Coronary artery (tissue), 2 donors: ENCODE measurements at regions not wholly inside any gene's neighbourhood (a gene's known extent, or its start where the extent isn't known, plus 50 kb on each side); places are given as distances from the start of the nearest gene placed in this dataset.

Experiments
- DNase-seq: peaks from one replicate; pipeline ENCODE4 v3.0.0-alpha.2; 2017; ENCODE audit warnings: low spot score
- H3K27ac ChIP-seq, 2 donors: fragments of 200-600 bp; sonication (generic); one replicate each; pipeline ENCODE4 v1.5.1; 2016 to 2019
- H3K4me3 ChIP-seq: fragments of 200-600 bp; sonication (generic); 2 replicates; pipeline ENCODE4 v1.5.1; 2016; ENCODE audit warnings: mild to moderate bottlenecking, moderate library complexity
- CTCF ChIP-seq: fragments of 200-600 bp; sonication (generic); IDR thresholded peaks from one replicate; pipeline ENCODE4 v1.5.1; 2019; ENCODE audit warnings: antibody characterized with exemption

- no peak for TF ChIP-seq CTCF
- DNase-seq: no peak
- H3K4me3 ChIP-seq: no peak overlapping the region
- no peak overlapping the region for H3K27ac ChIP-seq
Measured at GRCh38 chr9:105984714-105985113, 290.4 kb downstream of the TMEM38B start.

DNA sequence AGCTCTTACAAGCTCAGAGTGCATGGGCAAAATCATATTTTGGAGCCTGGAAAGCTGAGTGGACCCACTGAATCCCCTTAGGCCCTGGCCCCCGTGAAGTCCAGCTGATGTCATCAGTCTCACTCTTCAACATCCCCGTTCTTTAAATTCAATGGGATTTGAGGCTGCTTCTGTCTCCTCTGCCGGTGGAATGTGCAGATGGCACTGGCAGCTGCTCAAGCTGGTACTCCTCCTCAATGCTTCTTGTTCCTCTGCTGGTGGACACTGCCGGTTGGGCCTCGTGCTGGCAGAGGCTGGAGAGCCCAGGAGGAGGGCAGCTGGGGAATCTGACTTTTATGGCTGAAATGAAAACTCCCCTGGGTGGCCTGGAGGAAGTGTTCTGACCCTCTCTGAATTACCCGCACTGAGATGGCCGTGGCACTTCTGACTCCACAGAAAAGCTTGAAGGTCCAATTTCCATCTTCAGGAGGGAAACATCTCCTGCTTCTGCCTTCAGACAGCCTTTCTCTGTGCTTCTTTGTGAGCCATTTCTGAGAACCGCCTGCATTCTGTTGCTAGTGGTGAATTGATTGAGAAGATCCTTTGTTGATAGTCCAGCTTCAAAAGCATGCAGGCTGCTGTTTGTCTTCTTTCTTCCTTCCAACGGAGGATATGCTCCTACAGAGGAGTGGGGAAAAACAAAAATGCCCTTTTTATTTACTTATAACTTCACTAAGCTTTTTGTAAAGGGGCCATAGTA, 298.9 kb downstream of the TMEM38B start:
- TF ChIP-seq CTCF: no peak
- Histone ChIP-seq H3K27ac (no peak overlapping the region), H3K4me3 (no peak overlapping the region)
- DNase-seq: no peak

GRCh38 chr9:105993921-105994715, 299.8 kb downstream of the TMEM38B start:
- DNase-seq: no peak
- TF ChIP-seq CTCF: no peak
- Histone ChIP-seq H3K27ac (no peak overlapping the region), H3K4me3 (no peak overlapping the region)

DNA sequence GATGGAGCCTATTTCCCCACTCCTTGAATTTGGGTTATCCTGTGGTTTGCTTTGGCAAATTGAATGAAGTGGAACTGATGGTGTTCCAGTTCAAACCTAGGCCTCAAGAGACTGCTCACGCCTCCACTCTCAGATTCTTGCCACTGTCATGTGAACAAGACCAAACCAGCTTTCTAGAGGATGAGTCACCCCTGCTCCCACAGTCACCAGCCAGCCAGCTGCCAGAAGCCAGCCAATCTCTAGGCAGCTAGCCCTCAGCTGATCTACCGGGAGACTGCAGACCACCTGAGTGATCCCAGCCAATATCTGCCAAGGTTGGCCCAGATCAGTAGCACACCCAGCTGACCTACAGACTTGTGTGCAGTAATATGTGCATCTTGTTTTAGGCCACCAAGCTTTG, 300.6 kb downstream of the TMEM38B start:
- no peak for TF ChIP-seq CTCF
- Histone ChIP-seq H3K27ac (no peak overlapping the region), H3K4me3 (no peak overlapping the region)
- no peak for DNase-seq

GRCh38 chr9:106017198-106017740, 322.9 kb downstream of the TMEM38B start:
- Histone ChIP-seq H3K4me3 (no peak overlapping the region), H3K27ac (no peak overlapping the region)
- no peak for TF ChIP-seq CTCF
- no peak for DNase-seq

DNA sequence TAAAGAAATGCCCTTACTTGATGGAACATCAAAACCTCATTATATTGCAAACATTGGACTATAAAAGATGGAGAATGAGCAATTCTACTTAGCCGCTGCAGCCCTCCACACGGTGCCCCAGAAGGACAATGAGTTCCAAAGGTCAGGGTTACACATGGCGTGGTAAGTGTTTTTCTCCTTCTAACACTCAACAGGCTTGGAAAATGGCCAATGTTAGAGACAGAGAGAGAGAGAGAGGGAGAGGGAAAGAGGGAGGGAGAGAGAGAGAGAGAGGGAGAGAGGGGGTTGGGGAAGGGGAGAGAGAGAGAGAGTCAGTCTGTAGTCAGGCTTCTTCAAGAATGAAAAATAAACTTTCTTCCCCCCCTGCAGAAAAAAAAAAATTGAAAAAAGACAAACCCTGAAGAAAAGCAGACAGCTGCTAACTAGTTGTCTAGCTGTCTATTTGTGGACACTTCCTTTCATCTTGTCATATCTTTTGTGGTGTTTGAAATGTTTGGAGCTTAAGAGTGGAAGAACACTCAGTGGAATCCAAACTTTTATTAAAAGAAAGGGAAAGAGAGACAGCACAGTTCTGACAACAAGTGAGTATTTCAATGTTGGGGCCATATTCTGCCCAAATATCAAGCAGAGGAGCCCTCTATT, 324.8 kb downstream of the TMEM38B start:
- DNase-seq: no peak
- no peak for TF ChIP-seq CTCF
- H3K27ac ChIP-seq: no peak overlapping the region
- H3K4me3 ChIP-seq: no peak overlapping the region
